HG02970 (cell line): ENCODE measurements at regions not wholly inside any gene's neighbourhood (a gene's known extent, or its start where the extent isn't known, plus 50 kb on each side); places are given as distances from the start of the nearest gene placed in this dataset.

Source experiments
- ATAC-seq: cut with Tn5 transposase; IDR thresholded peaks from one replicate; pipeline ENCODE4 v1.9.1; 2021; ENCODE audit warnings: mild to moderate bottlenecking, moderate library complexity, moderate number of reproducible peaks; ENCODE audit not compliant: unreplicated experiment, low FRiP score

DNA sequence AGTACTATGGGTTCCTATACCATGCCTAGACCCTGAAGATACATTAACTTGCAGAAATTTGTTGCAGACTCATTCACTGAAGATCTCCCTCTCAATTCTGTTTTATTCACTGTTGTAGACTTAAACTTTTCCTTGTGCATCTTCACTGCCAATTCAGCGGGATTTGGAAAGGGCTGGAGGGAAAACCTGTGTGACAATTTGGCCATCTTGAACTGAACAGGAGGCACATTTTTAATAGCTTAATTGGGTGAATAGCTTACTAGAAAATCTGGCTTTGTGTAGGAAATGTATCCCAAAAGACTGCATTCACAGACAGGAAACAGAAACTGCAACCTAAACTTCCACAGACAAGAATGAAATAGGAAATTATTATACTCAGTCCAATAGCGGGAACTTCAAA, 512.3 kb downstream of the XIRP2 start:
- ATAC-seq, result no peak

DNA sequence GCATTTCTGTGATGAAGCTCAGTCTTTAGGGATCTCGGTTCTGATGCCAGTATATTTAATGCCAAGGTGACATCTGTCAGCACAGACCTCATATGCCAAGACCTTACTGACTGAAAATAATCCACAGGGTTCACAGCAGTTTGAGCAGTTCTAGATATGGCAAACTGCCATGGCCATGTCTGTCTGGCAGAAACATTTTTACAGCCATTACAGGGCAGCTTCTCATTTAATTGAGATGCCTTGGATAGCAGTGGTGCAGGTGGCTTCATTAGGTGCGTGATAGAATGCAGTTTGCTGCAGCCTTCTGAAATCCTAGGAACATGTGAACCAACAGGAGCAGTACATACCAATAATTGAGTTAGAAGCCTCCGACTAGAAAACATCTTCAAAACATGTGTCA, 510.6 kb downstream of the XIRP2 start:
- no peak for ATAC-seq

DNA sequence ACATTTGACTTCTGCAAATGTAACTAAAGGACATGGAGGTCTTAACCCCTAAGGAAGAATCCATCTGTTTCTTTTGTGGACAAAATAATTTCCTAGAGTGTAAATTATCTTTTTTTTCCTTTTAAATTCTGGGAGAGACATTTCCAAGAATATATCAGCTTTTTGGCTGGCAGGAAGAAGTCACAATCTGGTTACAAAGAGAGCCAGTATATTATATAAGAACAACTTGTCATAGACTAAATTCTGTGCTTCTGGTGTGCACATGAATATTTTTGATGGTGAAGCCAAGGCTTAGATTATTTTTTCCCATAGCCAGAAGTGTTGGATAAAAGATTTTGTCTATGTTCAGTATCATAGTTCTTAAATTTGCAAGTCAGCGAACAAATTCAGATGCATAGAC, 500.6 kb downstream of the XIRP2 start:
- ATAC-seq, result no peak

DNA sequence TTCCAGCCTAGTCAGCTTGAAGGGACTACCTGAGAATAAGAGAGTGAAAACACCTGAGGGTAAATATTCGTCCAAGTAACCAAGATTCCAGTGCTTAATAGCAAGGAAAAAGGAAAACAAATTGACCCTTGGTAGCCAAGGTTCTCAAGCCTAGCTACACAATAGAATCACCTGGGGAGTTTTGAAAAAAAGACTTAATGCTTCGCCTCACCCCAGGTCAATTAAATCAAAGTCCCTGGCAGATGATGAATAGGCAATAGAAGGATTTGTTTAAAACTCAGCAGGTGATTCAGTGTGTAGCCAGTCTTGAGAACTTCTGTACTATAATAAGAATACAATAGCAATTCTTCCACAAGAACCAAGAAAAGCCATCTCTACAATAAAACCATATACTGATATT, 500.2 kb downstream of the XIRP2 start:
- no peak for ATAC-seq

DNA sequence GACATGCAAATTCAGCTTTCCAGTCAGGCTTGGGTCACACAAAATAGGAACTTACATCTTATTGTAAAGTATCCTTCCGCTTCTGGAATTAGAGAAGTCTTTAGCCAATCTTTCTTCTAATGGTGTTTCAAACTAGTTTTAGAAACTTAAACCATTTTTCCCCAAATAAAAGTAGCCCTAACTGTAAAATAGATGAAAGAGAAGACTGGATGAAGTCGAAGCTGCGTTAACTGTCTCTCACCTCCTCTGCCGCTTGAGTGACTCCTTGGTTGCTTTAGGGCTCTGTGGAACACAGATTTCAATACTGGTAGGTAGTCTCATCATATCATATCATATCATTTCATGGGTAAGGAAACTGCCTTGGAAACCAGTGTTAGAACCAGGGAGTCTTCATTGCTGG, 498.4 kb downstream of the XIRP2 start:
- ATAC-seq, result no peak

DNA sequence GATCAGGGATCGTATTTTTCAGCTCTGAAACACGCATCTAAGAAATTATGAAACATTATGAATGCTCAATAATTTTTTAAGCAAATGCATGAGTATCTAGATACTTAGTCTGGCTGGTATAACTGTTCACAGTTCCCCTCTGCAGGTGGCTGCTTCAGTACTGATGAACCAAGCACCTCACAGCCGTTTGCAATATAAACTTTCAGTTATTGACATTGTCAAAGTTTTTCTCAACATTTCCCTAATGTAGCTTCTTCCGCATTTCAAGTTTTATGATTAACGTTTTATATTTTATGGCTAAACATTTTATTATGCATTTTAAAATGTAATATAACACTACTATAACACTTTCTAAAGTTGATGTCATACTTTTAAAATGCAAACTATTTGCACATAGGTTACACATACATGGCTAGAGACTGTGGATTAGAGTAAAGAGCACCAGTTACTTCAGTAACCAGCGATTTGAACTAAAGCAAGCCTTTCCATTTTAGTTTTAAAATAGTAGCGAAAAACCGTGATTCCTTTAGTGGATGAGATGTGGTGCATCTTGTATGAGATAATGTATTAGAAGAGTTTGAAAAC, 495.4 kb downstream of the XIRP2 start:
- no peak for ATAC-seq

DNA sequence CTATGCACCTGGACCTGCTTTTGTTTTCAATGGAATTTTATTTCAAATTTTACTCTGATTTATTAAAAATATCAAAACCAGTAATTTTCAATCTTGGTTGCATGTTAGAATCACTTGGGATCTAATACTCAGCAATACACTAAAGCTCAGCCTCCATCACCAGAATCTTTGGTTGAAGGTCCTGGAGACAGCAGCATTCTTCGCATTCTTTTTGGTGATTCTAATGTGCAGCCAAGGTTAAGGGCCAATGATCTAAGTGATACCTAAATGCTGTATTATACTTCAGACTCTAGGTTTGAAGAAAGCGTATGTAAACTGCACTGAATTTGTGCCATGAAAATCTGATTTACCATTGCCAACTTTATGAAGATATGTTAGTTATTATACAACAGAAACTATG, 493.1 kb downstream of the XIRP2 start:
- ATAC-seq, result no peak

DNA sequence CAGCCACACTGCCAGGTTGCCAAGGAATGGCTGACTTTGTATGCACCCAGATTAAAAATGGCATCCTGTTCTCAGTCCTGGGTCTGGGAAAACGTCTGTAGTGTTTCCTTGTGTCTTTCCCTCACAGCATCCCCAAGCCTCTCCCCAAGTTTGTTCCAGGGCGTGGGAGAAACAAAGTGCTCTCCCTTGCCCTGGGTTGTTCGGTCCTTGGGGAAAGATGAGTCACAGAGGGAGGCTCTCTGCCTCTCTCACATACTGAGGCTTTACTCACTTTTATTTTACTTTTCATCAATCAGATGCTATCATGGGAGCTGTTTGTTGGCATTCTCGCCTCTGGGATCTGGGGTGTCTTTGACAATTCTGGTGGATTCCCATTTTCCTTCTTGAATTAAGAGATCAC, 492.3 kb downstream of the XIRP2 start:
- ATAC-seq, result no peak

DNA sequence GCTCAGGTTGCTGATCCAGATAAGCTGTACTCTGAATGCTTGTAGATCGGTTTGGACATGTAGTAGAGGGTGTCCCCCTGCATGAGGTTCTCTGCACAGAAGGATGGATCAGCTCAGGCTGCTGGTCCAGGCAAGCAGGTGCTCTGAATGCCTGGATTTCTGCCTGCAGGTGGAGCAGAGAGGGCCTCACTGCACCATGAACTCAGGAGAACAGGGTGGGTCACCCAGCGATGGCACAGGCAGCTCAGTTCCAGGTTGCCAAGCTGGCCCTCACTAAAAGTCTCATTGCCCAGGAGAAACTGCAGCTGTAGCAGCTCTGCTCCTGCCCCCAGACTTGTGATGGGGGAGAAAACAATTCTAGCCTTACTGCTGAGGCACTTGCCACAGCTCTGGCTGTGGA, 491.8 kb downstream of the XIRP2 start:
- ATAC-seq, result no peak

DNA sequence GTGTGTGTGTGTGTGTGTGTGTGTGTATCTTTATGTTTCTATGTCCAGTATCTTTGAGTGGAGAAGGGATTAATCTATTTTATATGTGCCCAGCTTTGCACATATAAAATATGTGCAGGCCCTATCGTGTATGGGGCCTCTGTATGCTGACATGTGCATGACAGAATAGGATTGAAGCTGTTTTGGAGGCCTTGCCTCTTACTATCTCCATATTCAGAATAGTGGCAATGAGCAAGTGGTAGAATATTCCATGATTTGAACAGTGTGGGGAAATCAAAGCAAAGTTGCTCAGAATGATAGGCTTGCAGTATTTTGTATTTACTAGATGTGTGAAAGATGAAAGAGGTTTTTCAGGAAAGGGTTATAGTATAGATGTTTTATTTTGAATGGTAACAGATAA, 480.8 kb downstream of the XIRP2 start:
- no peak for ATAC-seq

DNA sequence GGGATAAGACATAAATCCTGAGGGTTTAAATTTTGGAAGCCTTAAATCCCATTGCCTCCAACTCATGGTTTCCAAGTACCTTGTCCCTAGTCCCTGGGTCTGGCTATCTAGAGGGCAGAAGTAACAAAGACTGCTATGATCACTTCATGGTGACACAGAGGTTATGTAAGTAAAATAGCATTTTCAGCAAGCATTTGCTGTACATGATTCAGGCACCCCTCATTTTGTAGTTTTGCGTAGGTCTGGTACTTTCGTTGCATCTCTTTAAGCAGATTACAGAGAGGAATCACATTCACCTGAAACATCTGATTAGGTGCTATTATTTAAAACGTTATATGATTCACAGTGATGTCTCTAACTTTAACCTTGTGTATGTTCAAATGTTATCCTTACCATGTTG, 480.1 kb downstream of the XIRP2 start:
- ATAC-seq, result no peak

DNA sequence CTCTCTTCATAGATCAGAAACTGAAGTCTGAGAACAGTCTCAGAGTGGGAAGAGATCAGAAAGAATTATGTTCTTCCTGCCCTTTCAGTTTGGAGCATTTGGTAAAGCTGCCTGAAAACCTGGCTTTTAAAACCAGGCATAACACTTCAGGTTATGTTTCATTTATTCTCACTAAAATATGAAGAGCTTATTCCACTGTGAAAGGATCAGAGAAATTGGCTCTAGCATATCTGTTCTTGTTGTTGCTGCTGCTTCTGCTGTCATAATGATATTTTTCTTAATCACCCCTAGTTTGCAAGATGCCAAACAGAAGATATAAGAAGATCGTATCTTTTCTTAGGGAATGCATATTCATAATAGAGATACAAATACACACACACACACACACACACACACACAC, 476.9 kb downstream of the XIRP2 start:
- no peak for ATAC-seq

DNA sequence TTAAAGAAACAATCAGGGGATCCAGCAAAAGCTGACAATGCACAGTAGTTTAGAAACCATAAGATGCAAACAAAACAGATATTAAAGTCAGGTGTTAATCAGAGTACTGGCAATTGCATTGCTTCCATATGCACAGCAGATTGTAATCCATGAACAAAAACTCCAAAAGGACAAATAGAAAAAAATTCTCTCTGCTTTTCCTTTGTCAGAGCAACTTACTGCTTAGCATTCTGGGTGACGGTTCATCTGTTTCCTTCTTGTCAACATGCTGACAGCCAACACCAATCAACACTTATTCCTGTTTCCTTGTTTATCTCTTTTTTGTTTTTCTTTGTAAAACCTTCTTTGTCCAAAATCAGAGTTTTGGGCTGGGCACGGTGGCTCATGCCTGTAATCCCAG, 473.1 kb downstream of the XIRP2 start:
- ATAC-seq, result no peak

DNA sequence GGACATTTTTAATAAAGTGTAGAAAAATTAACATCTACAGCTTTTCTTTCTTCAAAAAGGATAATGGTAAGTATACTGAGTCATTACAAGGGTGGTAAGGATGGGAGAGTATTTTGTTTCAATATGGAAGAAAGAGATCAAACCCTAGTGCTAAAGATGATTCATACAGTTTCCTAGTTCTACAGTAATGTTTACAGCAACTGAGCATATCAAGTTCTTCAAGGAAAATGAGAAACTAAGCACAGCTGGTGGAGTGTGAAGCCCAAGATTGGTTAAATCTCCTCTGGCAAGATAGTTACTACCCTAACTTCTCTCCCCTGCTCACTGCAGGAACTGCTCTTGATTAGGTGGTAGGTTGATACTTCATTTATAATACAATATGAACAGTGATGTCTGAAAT, 467.5 kb downstream of the XIRP2 start:
- ATAC-seq, result no peak

DNA sequence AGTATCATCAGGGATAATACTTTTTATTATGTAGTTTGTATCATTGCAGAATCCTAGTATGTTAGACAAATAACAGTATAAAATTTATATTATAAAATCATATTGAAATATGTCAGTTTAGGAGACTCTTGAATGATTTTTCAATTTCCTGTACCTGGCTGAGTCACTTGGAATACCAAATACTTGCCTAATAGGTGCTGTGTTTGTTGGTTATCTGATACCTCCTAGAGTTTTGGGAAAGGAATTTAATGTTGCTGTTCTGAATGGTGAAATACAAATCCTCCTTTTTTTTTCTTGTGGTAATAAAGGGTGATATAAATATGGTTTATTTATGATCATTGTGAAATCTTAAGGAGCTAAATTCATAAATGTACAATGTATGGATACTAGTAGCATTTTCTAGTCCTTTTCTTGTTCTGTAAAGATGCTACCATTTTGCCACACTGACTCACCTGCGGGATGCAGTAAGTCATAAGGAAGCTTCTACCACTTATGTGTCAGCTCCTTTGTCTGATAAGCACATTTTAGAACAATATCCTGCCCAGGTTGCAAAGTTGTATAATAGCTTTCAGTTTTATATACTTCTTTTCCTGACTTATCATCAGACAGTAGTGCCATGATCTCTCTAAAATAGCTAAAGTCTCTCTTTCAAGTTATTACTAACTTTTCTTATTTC, 465.5 kb downstream of the XIRP2 start:
- no peak for ATAC-seq

DNA sequence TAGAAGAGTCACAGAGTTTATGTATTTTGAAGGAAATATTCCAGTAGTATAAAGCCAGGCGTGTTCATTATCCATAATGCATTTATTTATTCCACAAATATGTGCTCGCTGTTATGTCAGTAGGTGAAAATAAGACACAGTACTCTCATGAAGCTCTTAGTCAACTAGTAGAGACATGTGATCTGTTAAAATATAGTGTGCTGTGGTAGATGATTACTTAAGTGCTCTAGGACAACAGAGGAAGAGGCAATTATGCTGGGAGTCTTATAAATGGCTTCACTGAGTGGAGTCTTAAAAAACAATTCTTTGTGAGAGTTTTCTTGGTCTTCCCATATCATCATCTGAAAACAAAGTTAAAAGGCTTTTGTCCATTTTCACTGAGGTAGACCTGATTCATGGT, 457.3 kb downstream of the XIRP2 start:
- ATAC-seq, result no peak

DNA sequence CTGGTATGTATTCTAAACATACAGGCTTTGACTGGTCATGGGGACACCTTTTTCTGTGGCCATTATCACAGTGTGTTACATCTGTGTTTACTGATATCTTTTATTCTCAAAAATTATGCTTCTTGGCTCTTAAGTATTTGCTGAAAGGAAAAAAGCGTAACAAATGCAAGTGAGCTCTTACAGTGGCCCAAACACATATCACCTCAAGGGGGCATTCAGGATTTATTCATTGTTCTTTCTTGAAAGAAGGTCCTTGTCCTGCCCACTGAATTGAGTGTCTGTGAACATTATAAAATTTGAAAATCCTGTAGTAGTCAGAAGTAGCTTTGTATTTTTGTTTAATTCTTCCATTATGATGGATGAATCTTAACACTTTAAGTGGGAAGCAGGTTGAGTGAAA, 454.5 kb downstream of the XIRP2 start:
- ATAC-seq, result no peak

DNA sequence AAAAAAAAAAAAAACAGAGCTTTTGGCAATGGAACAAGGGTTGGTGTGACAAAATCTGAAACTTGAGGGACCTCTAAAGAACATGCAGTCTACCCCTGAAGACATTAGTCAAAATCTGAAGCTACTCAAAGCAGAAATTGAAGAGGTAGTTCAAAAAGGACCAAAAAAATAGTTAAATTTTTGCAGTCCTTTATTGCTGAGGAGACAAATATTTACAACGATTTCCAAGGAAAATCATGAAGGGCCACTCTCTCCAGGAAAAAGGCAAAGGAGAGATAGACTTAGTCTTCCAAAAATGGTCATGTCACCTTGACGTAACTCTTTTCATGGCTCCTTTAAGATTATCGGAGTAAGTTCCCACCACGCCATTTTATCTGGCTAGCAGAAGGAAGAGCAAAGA, 452.0 kb downstream of the XIRP2 start:
- no peak for ATAC-seq

DNA sequence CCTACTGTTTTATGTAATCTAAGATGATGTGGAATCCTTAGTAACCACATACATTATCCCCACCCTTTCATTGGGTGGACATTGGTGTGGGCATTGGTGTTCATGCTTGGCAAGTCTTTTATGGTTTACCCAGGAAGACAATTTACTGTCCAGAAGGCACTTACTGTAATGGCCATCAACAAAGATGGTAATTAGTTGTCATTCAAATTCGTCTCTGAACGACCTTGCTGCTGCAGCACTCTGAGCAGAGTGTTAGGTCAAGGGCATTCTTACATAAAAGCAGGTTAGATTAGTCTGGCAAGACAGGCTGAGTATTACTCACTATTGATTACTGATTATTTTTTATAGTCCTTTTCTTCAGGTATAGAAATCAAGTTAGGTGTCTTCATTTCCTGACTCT, 447.9 kb downstream of the XIRP2 start:
- no peak for ATAC-seq

DNA sequence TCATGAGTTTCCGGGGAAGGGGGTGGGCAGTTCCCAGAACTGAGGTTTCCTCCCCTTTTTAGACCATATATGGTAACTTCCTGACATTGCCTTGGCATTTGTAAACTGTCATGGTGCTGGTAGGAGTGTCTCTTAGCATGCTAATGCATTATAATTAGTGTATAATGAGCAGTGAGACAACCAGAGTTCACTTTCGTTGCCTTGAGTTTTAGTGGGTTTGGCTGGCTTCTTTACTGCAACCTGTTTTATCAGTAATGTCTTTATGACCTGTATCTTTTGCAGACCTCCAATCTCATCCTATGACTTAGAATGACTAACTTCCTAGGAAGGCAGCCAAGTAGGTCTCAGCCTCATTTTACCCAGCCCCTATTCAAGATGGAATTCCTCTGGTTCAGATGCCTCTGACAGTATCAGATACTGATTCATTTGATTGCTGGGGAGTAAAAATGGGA, 447.3 kb downstream of the XIRP2 start:
- ATAC-seq, result no peak

DNA sequence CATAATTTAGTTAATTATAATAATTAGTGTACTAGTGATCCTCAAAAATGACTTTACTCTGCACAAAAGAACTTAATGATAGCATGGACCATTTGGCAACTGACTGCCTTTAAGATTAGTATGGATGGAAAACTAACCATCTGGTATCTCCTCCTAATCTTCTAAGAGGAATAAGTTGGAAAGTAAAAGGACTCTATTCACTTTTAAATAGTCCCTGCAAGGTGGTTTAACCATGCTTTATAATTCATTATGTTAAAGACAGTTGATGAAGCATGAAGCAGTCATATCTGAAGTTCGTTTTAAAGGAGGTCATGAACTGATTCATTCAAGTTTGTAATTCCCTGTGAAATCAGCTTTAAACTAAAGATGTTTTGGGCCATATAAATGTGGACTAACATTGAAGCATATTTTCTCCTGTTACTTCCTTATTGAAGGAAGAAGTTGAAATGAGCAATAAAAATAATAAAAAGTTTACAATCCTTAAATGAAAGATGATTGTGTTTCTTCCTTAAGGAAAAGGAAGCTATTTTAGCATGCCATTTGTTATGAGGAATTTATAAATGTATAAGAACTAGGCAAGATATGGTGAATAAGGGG, 446.0 kb downstream of the XIRP2 start:
- no peak for ATAC-seq

DNA sequence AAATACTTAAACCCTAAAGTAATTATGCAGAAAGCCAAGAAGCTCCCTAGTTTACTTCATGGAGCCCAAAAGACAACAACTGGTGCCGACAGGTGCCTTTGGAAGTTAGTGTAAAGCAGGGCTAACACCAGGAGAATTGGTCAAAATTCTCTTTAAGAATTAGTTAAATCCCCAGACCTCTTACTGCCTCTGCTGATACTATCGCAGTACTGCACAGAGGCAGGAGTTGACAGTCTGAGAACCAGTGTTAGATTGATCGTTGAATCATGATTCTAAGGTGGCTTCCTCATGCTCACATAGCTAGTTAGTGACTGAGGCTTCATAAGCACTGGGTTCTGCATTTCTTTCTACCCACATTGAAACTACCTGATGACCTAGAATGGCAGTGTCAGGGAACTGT, 445.0 kb downstream of the XIRP2 start:
- no peak for ATAC-seq
